ENCODE measurements at regions not wholly inside any gene's neighbourhood (a gene's known extent, or its start where the extent isn't known, plus 50 kb on each side); places are given as distances from the start of the nearest gene placed in this dataset.

DNA sequence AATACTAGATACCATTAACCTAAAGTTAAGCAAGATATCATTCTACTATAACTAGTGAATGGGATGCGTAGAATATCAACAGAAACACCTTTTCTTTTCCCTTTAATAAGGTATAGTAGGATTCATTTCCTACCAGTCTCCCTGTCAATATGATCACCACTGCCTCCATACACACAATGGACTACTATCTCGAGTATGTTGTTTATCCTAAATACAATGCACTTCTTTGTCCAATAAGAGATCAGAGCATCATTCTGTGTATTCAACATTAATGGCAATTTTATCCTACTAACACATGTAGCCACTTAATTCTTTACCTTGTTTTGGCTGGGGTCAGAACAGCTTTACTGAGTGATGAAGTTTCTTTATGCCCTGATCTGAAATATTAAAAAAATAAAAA, 276.3 kb downstream of the TFEC start:
- H3K36me3 Mint-ChIP-seq, result no peaks in the 10 kb centered on the region
- ATAC-seq (replicated peaks) (no peak), DNase-seq (no peak)
- H3K4me1 Mint-ChIP-seq, result no peaks in the 10 kb centered on the region
- H3K9me3 Mint-ChIP-seq, result peaks cover 0 to 2% of the 10 kb centered on the region in 2 donors
- no peak overlapping the region for H3K27ac Mint-ChIP-seq
- no peaks in the 10 kb centered on the region for H3K27me3 Mint-ChIP-seq
- no peak overlapping the region for H3K4me3 Mint-ChIP-seq

- H3K27ac Mint-ChIP-seq, result no peak overlapping the region
- H3K9me3 Mint-ChIP-seq, result no peaks in the 10 kb centered on the region
- DNase-seq (no peak), ATAC-seq (replicated peaks) (no peak)
- no peak overlapping the region for H3K4me3 Mint-ChIP-seq
- no peaks in the 10 kb centered on the region for H3K27me3 Mint-ChIP-seq
- H3K36me3 Mint-ChIP-seq, result no peaks in the 10 kb centered on the region
- H3K4me1 Mint-ChIP-seq, result no peaks in the 10 kb centered on the region
Observed at GRCh38 chr7:115749924-115750323, 280.6 kb downstream of the TFEC start.

DNA sequence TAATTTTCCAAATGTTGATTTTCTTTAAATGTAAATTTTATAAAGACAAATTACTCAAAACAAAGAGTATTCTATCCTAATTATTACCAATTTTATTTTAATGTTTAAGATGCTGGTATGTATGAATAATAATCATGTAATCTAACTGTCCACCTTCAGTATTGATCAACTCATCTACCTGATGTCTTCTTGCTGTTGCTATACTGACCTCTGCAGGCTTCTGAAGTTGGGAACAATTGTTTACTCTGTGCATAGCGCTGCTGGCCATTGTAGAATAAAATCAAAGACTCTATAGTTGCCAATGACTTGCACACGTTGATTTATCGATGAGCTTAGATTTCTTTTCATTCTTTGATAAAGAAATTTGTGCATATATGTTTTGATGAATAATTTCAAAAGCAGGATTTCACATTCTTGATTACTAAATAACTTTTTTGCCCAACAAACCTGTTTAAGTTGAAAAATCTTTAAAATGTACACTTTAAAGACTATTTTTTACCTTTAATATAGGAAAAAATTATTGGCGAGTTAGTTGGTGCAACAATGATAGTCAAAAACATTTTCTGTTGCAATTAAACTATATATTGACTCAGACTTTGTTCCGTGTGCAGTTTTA, 282.3 kb downstream of the TFEC start:
- DNase-seq (no peak), ATAC-seq (replicated peaks) (no peak)
- H3K27me3 Mint-ChIP-seq, result no peaks in the 10 kb centered on the region

GRCh38 chr7:115747174-115747573, 283.4 kb downstream of the TFEC start:
- no peak overlapping the region for H3K27ac Mint-ChIP-seq
- no peak for ATAC-seq (replicated peaks)

More for the DNA sequence above, 282.3 kb downstream of the TFEC start:
- Mint-ChIP-seq H3K9me3 (no peaks in the 10 kb centered on the region), H3K36me3 (no peaks in the 10 kb centered on the region), H3K27ac (no peak overlapping the region), H3K4me1 (no peaks in the 10 kb centered on the region), H3K4me3 (no peak overlapping the region)

DNA sequence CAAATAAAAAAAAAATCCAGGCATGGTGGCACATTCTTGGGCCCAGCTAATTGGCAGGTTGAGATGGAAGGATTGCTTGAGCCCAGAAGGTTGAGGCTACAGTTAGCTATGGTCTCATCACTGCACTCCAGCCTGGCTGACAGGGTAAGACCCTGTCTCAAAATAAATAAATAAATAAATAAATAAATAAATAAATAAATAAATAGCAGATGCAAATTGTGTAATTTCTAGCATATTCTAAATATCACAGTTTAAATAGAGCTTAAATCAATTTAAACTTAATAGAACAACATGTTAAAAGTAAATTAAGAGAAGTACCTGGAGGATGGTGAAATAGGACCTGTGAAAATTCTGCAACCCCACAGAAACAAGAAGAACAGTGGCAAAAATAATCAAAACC, 290.5 kb downstream of the TFEC start:
- ATAC-seq (replicated peaks) (no peak), DNase-seq (no peak)
- no peaks in the 10 kb centered on the region for H3K4me1 Mint-ChIP-seq
- H3K4me3 Mint-ChIP-seq, result no peak overlapping the region
- H3K9me3 Mint-ChIP-seq, result no peaks in the 10 kb centered on the region
- H3K27ac Mint-ChIP-seq, result no peak overlapping the region
- H3K27me3 Mint-ChIP-seq, result no peaks in the 10 kb centered on the region
- no peaks in the 10 kb centered on the region for H3K36me3 Mint-ChIP-seq

More at GRCh38 chr7:115747174-115747573, 283.4 kb downstream of the TFEC start:
- no peak overlapping the region for H3K4me3 Mint-ChIP-seq
- no peaks in the 10 kb centered on the region for H3K36me3 Mint-ChIP-seq
- no peaks in the 10 kb centered on the region for H3K9me3 Mint-ChIP-seq
- DNase-seq, result no peak
- no peaks in the 10 kb centered on the region for H3K4me1 Mint-ChIP-seq
- no peaks in the 10 kb centered on the region for H3K27me3 Mint-ChIP-seq

- H3K27me3 Mint-ChIP-seq, result no peaks in the 10 kb centered on the region
- no peaks in the 10 kb centered on the region for H3K36me3 Mint-ChIP-seq
- H3K9me3 Mint-ChIP-seq, result no peaks in the 10 kb centered on the region
- H3K27ac Mint-ChIP-seq, result no peak overlapping the region
- H3K4me1 Mint-ChIP-seq, result no peaks in the 10 kb centered on the region
- DNase-seq (no peak), ATAC-seq (replicated peaks) (no peak)
- no peak overlapping the region for H3K4me3 Mint-ChIP-seq
Observed at GRCh38 chr7:115734641-115735040, 295.9 kb downstream of the TFEC start.

DNA sequence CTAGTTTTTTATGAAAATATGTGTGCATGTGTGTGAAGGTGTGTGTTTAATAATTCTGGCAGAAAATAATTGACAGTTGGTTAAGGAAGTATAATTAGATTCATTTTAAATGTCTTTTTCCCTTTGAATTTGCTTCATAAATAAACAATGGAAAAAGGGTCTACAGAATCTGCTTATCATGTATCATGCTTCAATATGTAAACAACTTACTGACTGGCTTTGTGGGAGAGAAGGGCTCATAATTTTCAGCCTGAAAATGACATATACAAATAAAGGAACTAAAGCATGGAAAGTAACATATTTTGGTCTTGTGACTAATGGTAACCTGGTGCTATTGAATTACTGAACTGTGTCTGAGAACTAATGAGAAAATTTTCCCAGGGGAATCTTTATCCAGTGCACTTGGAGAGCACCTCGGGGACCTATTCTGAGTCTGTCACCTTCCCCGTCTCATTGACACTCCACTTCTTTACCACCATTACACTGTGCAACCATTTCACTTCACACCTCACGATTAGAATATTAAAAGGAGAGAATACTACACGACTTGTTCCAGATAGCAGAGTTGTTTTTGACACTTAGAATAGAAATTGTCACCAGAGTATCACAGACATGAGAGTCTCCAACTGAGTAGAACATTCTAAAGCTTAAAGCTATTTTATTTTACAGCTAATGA, 298.6 kb downstream of the TFEC start:
- H3K4me3 Mint-ChIP-seq, result no peak overlapping the region
- DNase-seq (no peak), ATAC-seq (replicated peaks) (no peak)
- H3K27me3 Mint-ChIP-seq, result no peaks in the 10 kb centered on the region
- no peak overlapping the region for H3K27ac Mint-ChIP-seq
- H3K36me3 Mint-ChIP-seq, result no peaks in the 10 kb centered on the region
- H3K9me3 Mint-ChIP-seq, result no peaks in the 10 kb centered on the region
- H3K4me1 Mint-ChIP-seq, result no peaks in the 10 kb centered on the region

GRCh38 chr7:115728518-115728917, 302.0 kb downstream of the TFEC start:
- no peaks in the 10 kb centered on the region for H3K4me1 Mint-ChIP-seq
- H3K27me3 Mint-ChIP-seq, result no peaks in the 10 kb centered on the region
- no peak for ATAC-seq (replicated peaks)

DNA sequence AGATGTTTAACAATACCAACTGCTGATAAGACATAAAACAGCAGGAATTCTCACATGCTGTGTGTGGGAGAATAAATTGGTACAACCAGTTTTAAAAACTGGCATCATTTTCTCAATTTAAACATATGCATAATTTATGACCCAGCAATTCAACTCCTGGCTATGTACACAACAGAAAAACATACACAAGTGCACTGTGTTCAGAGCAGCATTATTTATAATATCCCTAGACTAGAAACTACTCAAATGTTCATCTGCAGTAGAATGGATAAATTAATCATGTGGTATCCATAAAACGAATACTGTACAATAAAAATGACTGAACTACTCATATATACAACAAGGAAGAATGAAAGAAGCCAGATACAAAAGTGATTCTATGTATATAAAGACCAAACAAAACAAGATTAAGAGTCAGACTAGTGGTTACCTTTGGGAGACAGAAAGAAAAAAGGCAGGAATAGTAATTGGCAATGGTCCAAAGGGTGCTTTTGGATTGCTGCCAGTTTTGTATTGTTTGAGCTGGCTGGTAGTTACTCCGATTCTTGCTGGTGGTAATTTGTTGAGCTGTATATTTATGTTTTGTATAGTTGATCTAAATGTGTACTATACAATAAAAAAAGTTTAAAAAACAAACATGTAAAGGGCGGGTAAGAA, 306.0 kb downstream of the TFEC start:
- no peak overlapping the region for H3K4me3 Mint-ChIP-seq
- H3K4me1 Mint-ChIP-seq, result no peaks in the 10 kb centered on the region
- ATAC-seq (replicated peaks) (no peak), DNase-seq (no peak)
- H3K27ac Mint-ChIP-seq, result no peak overlapping the region
- H3K36me3 Mint-ChIP-seq, result no peaks in the 10 kb centered on the region
- H3K9me3 Mint-ChIP-seq, result no peaks in the 10 kb centered on the region
- no peaks in the 10 kb centered on the region for H3K27me3 Mint-ChIP-seq

More at GRCh38 chr7:115728518-115728917, 302.0 kb downstream of the TFEC start:
- Mint-ChIP-seq H3K27ac (no peak overlapping the region), H3K4me3 (no peak overlapping the region), H3K36me3 (no peaks in the 10 kb centered on the region), H3K9me3 (no peaks in the 10 kb centered on the region)
- DNase-seq, result no peak

DNA sequence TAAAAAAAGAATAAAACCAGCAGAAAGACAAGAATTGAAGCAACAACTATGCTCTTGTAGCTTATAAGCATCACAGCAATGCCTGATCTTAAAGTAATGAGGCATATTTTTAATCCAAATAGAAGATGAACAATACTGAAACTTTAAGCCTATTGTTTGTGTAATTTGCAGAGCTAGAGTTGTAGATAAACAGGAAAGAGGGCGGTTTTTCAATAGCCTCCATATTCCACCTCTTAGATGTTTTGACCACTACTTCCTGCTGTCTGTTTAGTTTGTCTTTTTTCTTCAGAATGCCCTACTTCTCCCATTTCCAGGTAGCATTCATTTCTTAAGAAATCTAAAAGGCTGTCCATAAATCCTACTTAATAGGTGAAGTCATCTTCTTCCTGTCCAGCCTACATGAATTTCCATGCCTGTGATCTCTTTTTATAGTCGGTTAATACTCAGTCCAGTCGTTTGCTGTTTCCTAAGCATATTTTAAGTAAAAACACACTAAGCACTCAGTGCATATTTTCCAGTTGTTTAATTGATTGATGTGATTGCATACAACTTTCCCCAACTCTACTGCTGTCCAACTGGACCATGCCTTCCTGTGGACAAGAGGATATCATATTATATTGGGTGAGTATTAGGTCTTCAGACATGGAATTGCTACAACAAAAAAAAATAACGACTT, 308.1 kb downstream of the TFEC start:
- Mint-ChIP-seq H3K4me1 (no peaks in the 10 kb centered on the region), H3K36me3 (no peaks in the 10 kb centered on the region), H3K27me3 (no peaks in the 10 kb centered on the region), H3K9me3 (no peaks in the 10 kb centered on the region), H3K27ac (no peak overlapping the region), H3K4me3 (no peak overlapping the region)
- no peak for DNase-seq
- ATAC-seq (replicated peaks), result no peak

GRCh38 chr7:115721293-115722217, 309.0 kb downstream of the TFEC start:
- Mint-ChIP-seq H3K4me3 (no peak overlapping the region), H3K4me1 (no peaks in the 10 kb centered on the region), H3K27me3 (no peaks in the 10 kb centered on the region), H3K27ac (no peak overlapping the region), H3K36me3 (no peaks in the 10 kb centered on the region), H3K9me3 (no peaks in the 10 kb centered on the region)
- no peak for ATAC-seq (replicated peaks)
- DNase-seq, result no peak

GRCh38 chr7:115719963-115720362, 310.6 kb downstream of the TFEC start:
- Mint-ChIP-seq H3K4me3 (no peak overlapping the region), H3K27me3 (no peaks in the 10 kb centered on the region), H3K36me3 (no peaks in the 10 kb centered on the region), H3K27ac (no peak overlapping the region), H3K9me3 (no peaks in the 10 kb centered on the region), H3K4me1 (no peaks in the 10 kb centered on the region)
- DNase-seq (no peak), ATAC-seq (replicated peaks) (no peak)

DNA sequence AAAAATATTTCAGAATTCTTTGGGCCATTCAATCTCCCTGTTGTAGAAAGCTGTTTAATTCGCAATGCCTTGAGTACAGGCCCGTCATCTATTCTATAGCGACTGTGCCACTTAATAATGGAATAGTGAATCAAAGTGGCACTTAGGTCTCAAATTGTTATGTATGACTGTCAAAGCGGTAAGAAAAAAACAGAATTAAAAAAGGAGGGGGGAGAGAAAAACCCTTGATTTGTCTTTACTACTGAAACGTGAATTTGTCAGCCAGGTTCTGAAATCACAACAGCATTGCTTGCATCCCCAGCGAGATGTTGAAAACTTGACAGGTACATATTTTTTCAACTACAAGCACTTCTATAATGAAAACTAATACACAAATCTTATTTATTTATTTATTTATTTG, 320.9 kb downstream of the TFEC start:
- no peaks in the 10 kb centered on the region for H3K27me3 Mint-ChIP-seq
- no peak overlapping the region for H3K27ac Mint-ChIP-seq
- DNase-seq (no peak), ATAC-seq (replicated peaks) (no peak)
- no peaks in the 10 kb centered on the region for H3K9me3 Mint-ChIP-seq
- no peaks in the 10 kb centered on the region for H3K36me3 Mint-ChIP-seq
- no peak overlapping the region for H3K4me3 Mint-ChIP-seq
- H3K4me1 Mint-ChIP-seq, result no peaks in the 10 kb centered on the region

DNA sequence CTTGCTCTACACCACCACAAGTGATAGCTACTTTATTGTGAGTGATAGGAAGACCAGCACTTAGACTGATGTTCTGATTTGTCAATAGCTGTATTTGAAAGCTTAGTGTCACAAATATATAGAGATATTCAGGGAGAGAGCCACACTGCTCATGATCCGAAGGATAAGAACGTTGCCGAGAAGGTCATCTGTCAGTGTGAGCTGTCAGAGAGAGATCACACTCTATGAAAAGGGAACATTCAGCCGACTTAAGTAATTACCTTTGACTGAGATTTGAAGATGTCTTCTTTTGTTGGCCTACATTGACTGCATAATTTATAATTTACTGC, 322.6 kb downstream of the TFEC start:
- Mint-ChIP-seq H3K27ac (no peak overlapping the region), H3K4me1 (no peaks in the 10 kb centered on the region), H3K36me3 (no peaks in the 10 kb centered on the region), H3K27me3 (no peaks in the 10 kb centered on the region), H3K4me3 (no peak overlapping the region), H3K9me3 (no peaks in the 10 kb centered on the region)
- DNase-seq, result no peak
- no peak for ATAC-seq (replicated peaks)

All from stimulated activated naive B cell treated with anti-CD40 and anti-IgM and Interleukin-4, amounts not matched to agents 10 μg/mL and 1 μg/mL and 100 μg/mL, for 72 hours (primary cell).